SK-N-SH (cell line): ENCODE measurements at regions not wholly inside any gene's neighbourhood (a gene's known extent, or its start where the extent isn't known, plus 50 kb on each side); places are given as distances from the start of the nearest gene placed in this dataset.

Experiments used
- CTCF ChIP-seq: fragments of 200-600 bp; sonication (generic); IDR thresholded peaks from 2 replicates; pipeline ENCODE4 v1.6.1; 2017; ENCODE audit warnings: antibody characterized with exemption, mild to moderate bottlenecking, moderate library complexity
- EP300 ChIP-seq, 2 experiments: IDR thresholded peaks; 2 replicates each; pipeline versions ENCODE4 v1.4.0 to v1.6.1; 2012; ENCODE audit warnings: borderline replicate concordance in 1 of 2, low read depth in 1 of 2, low read length in 1 of 2
- FOXJ3 ChIP-seq: sonication (generic); formaldehyde crosslinking; IDR thresholded peaks from 2 replicates; pipeline ENCODE4 v1.5.1; 2020; ENCODE audit warnings: mild to moderate bottlenecking, missing genetic modification reagents
- FOXM1 ChIP-seq: IDR thresholded peaks from 2 replicates; pipeline ENCODE4 v1.4.0; 2012; ENCODE audit warnings: low read depth, mild to moderate bottlenecking
- RFX5 ChIP-seq: IDR thresholded peaks from 2 replicates; pipeline ENCODE4 v1.6.1; 2012; ENCODE audit warnings: mild to moderate bottlenecking, improper control_type of control experiment, low read length
- SMC3 ChIP-seq: IDR thresholded peaks from 2 replicates; pipeline ENCODE4 v1.6.1; 2012; ENCODE audit warnings: low read depth, low read length, improper control_type of control experiment
- TAF1 ChIP-seq: IDR thresholded peaks from 2 replicates; pipeline ENCODE4 v1.6.1; 2012; ENCODE audit warnings: low read depth, mild to moderate bottlenecking, low read length, moderate library complexity, borderline replicate concordance
- TEAD4 ChIP-seq: IDR thresholded peaks from 2 replicates; pipeline ENCODE4 v1.4.0; 2012; ENCODE audit warnings: mild to moderate bottlenecking, borderline replicate concordance; ENCODE audit not compliant: insufficient read depth

GRCh38 chr4:122528879-122529278, 72.4 kb upstream of the IL2 start:
- TF ChIP-seq TAF1 (no peak), CTCF (no peak), TEAD4 (no peak), FOXJ3 (CRISPR knock-in tag) (no peak), FOXM1 (no peak), RFX5 (no peak), EP300 (IDR thresholded peaks at IDR 0.05; ENCODE audit: borderline replicate concordance in 1 of 2, low read depth in 1 of 2, low read length in 1 of 2) (no peak), SMC3 (no peak)
